Left ventricle myocardium inferior (tissue), 1 donor: ENCODE measurements at regions not wholly inside any gene's neighbourhood (a gene's known extent, or its start where the extent isn't known, plus 50 kb on each side); places are given as distances from the start of the nearest gene placed in this dataset.

Source experiments
- DNase-seq: peaks from one replicate; pipeline ENCODE4 v3.0.0-alpha.2; 2020
- H3K27ac ChIP-seq: fragments of 200-600 bp; replicated peaks from 2 replicates; pipeline ENCODE4 v1.8.0; 2021
- H3K27me3 ChIP-seq: fragments of 200-600 bp; 2 replicates; pipeline ENCODE4 v1.8.0; 2021; ENCODE audit warnings: low read depth
- H3K36me3 ChIP-seq: fragments of 200-600 bp; 2 replicates; pipeline ENCODE4 v1.8.0; 2021
- H3K4me1 ChIP-seq: fragments of 200-600 bp; 2 replicates; pipeline ENCODE4 v1.8.0; 2021
- H3K4me3 ChIP-seq: fragments of 200-600 bp; 2 replicates; pipeline ENCODE4 v1.8.0; 2021; ENCODE audit warnings: mild to moderate bottlenecking, moderate library complexity
- H3K9me3 ChIP-seq: fragments of 200-600 bp; replicated peaks from 2 replicates; pipeline ENCODE4 v1.8.0; 2021
- intact Hi-C: fragments of 100-400 bp; cut with micrococcal nuclease; formaldehyde crosslinking; loops from one replicate; pipeline ENCODE4 v1.11.0; 2022
- TF ChIP-seq, protein P1 (sequence below): fragments of 200-600 bp; IDR thresholded peaks from 2 replicates; pipeline ENCODE4 v1.8.0; 2021; ENCODE audit warnings: antibody characterized with exemption, mild to moderate bottlenecking, borderline replicate concordance
- donor health status: DM: no; HTN: yes; CAD: no; lungs with severe emphysema.

DNA sequence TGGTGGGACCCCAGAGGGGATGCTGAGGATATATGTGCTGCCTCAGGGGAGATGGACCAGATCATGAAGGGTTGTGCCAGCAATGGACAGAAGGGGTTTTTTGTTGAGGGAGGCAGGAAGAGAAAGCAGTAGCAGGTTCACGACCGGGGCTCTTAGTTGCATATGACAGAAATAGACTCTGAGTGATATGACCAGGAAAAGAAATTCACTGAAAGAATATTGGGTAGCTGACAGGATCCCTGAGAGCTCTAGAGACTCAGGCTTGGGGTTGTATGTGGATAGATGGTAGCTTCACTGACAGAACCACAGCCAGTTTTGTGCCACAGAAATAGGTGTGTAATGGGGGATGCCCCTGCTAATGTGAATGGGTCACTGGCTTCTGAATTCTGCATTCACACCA lies 241.6 kb downstream of the ZNF621 start:
- TF ChIP-seq, protein P1, sequence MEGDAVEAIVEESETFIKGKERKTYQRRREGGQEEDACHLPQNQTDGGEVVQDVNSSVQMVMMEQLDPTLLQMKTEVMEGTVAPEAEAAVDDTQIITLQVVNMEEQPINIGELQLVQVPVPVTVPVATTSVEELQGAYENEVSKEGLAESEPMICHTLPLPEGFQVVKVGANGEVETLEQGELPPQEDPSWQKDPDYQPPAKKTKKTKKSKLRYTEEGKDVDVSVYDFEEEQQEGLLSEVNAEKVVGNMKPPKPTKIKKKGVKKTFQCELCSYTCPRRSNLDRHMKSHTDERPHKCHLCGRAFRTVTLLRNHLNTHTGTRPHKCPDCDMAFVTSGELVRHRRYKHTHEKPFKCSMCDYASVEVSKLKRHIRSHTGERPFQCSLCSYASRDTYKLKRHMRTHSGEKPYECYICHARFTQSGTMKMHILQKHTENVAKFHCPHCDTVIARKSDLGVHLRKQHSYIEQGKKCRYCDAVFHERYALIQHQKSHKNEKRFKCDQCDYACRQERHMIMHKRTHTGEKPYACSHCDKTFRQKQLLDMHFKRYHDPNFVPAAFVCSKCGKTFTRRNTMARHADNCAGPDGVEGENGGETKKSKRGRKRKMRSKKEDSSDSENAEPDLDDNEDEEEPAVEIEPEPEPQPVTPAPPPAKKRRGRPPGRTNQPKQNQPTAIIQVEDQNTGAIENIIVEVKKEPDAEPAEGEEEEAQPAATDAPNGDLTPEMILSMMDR, result no peak
- peaks cover 21% of the 10 kb centered on the region for H3K9me3 ChIP-seq
- no peak for DNase-seq
- intact Hi-C loops, result no loop called here
- H3K36me3 ChIP-seq, result no peaks in the 10 kb centered on the region
- no peak overlapping the region for H3K27ac ChIP-seq
- no peak overlapping the region for H3K4me3 ChIP-seq
- H3K27me3 ChIP-seq, result no peaks in the 10 kb centered on the region
- H3K4me1 ChIP-seq, result peaks cover 22% of the 10 kb centered on the region

DNA sequence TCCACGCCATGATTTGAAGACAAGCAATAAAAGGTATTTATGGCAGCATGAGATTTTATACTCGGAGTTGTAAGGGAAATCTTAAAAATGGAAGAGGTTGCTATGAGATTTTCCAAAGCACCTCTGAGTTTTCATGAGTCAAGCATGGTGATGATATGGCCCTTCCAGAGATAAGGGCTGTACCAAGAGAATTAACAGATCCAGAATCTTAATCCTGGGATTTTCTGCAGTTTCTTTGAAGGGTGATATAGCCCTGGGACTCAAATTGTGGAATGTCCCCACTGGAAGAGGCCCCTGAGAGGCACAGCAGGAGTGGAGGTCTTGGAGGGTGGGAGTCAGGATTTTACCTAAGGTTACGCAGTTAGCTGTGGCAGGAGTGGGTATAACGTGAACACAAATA lies 243.3 kb downstream of the ZNF621 start:
- no peak overlapping the region for H3K4me3 ChIP-seq
- intact Hi-C loops, result no loop called here
- H3K36me3 ChIP-seq, result no peaks in the 10 kb centered on the region

DNA sequence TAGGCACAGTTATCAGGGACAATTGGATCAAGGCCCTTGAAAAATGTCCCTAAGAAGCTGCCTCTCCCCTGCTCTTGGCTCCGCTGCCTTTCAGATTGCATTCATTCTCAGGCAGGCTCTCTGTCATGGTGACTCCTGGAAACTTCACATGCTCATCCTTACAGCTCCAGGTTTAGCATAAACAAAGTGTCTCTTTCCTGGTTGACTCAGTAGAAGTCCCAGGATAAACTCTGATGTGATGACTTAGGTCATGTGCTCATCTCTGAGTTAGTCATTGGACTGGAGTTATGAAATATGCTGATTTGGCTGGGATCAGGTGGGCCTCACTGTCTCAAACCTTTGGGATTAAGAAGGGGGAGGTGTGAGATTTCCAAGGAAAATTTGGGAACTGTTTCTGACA lies 243.8 kb downstream of the ZNF621 start:
- Histone ChIP-seq H3K9me3 (peaks cover 5% of the 10 kb centered on the region), H3K4me3 (no peak overlapping the region), H3K36me3 (no peaks in the 10 kb centered on the region), H3K27me3 (no peaks in the 10 kb centered on the region), H3K27ac (no peak overlapping the region), H3K4me1 (peaks cover 22% of the 10 kb centered on the region)
- TF ChIP-seq, protein P1, result no peak
- DNase-seq, result no peak
- intact Hi-C loops, result no loop called here

More for the DNA sequence above, 243.3 kb downstream of the ZNF621 start:
- H3K4me1 ChIP-seq, result peaks cover 22% of the 10 kb centered on the region
- TF ChIP-seq, protein P1, result no peak
- H3K9me3 ChIP-seq, result peaks cover 7% of the 10 kb centered on the region
- H3K27me3 ChIP-seq, result no peaks in the 10 kb centered on the region
- no peak overlapping the region for H3K27ac ChIP-seq
- no peak for DNase-seq

DNA sequence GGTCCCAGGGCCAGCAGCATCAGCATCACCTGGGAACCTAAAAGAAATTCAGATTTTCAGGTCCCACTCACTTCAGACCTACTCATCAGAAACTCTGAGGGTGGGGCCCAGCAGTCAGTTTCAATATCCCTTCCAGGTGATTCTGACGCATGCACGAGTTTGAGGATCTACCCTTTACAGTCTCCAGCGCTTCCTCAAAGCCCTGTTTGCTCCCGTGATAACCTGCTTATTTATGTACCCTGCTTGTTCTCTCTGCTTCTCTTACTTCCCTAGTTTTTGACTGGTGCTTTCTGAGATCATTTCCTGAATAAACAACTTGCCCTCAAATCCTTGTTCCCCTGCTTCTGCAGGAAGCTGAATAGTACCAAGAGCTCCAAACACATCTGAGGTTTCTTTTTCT lies 245.3 kb downstream of the ZNF621 start:
- Histone ChIP-seq H3K27ac (peak overlapping the region; percentile 41), H3K4me1 (peaks cover 22% of the 10 kb centered on the region), H3K9me3 (no peaks in the 10 kb centered on the region), H3K27me3 (no peaks in the 10 kb centered on the region), H3K36me3 (no peaks in the 10 kb centered on the region), H3K4me3 (no peak overlapping the region)
- TF ChIP-seq, protein P1, result no peak
- intact Hi-C loops, result no loop called here
- no peak for DNase-seq

DNA sequence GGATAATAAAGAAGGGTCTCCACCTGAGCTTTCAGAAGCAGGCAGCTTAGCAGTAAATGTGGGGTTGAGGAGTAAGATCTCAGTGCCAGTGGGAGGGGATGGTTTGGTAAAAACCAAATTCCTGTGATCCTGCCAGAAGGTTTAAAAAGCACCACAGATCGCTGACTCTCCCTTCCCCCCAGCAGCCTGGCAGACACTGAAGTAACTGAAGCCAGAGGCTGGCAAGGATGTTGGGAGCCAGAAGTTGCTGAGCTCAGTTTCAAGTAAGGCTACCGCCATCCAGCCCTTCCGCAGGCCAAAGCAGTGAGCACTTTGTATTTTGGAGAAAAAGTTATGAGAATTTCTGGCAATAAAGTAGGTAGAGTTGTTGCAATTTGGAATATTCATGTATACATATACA lies 246.4 kb downstream of the ZNF621 start:
- Histone ChIP-seq H3K4me1 (peaks cover 15% of the 10 kb centered on the region), H3K36me3 (no peaks in the 10 kb centered on the region), H3K9me3 (no peaks in the 10 kb centered on the region), H3K27me3 (no peaks in the 10 kb centered on the region), H3K27ac (no peak overlapping the region), H3K4me3 (no peak overlapping the region)
- TF ChIP-seq, protein P1, result no peak
- no peak for DNase-seq
- intact Hi-C loops, result no loop called here

DNA sequence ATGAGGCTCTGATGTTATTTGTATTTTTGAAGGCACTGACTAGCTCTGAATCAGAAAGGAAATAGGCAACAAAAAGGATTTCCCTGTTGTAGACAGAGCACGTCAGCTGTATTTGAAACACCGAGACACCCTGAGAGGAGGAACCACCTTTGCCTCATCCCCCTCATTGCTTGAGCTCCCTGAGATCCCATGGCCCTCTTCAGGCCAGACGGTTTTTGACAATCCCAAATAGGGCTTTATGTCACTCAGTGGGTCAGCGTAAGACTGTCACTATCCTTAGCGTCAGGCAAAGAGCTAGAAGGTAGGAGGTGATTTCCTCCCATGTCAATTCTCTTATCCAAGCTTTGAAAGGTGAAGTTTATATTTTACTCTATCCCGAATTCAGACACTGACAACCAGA lies 254.3 kb downstream of the ZNF621 start:
- intact Hi-C loops, result no loop called here
- Histone ChIP-seq H3K4me1 (peaks cover 35% of the 10 kb centered on the region), H3K36me3 (no peaks in the 10 kb centered on the region), H3K4me3 (no peak overlapping the region), H3K27me3 (no peaks in the 10 kb centered on the region), H3K9me3 (no peaks in the 10 kb centered on the region), H3K27ac (peak overlapping the region; percentile 92)
- DNase-seq, result no peak
- TF ChIP-seq, protein P1, result no peak
